ENCODE measurements at regions not wholly inside any gene's neighbourhood (a gene's known extent, or its start where the extent isn't known, plus 50 kb on each side); places are given as distances from the start of the nearest gene placed in this dataset.

GRCh38 chr14:22084393-22085281 lies 411.0 kb upstream of the OR4E1 start:
- Mint-ChIP-seq H3K27ac (ENCODE audit: unreplicated experiment) (no peak overlapping the region), H3K4me1 (ENCODE audit: unreplicated experiment) (no peaks in the 10 kb centered on the region), H3K36me3 (ENCODE audit: low read depth, unreplicated experiment) (no peaks in the 10 kb centered on the region), H3K9me3 (ENCODE audit: unreplicated experiment) (no peaks in the 10 kb centered on the region), H3K4me3 (ENCODE audit: unreplicated experiment) (no peak overlapping the region), H3K27me3 (ENCODE audit: unreplicated experiment) (no peaks in the 10 kb centered on the region)
- DNase-seq (ENCODE audit: low spot score), result peak; percentile 15
- TF ChIP-seq, protein P1, sequence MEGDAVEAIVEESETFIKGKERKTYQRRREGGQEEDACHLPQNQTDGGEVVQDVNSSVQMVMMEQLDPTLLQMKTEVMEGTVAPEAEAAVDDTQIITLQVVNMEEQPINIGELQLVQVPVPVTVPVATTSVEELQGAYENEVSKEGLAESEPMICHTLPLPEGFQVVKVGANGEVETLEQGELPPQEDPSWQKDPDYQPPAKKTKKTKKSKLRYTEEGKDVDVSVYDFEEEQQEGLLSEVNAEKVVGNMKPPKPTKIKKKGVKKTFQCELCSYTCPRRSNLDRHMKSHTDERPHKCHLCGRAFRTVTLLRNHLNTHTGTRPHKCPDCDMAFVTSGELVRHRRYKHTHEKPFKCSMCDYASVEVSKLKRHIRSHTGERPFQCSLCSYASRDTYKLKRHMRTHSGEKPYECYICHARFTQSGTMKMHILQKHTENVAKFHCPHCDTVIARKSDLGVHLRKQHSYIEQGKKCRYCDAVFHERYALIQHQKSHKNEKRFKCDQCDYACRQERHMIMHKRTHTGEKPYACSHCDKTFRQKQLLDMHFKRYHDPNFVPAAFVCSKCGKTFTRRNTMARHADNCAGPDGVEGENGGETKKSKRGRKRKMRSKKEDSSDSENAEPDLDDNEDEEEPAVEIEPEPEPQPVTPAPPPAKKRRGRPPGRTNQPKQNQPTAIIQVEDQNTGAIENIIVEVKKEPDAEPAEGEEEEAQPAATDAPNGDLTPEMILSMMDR (IDR thresholded peaks at IDR 0.05; ENCODE audit: unreplicated experiment), result peak; percentile 89

- no peak overlapping the region for H3K4me3 Mint-ChIP-seq (ENCODE audit: unreplicated experiment)
- TF ChIP-seq, protein P1 (IDR thresholded peaks at IDR 0.05; ENCODE audit: unreplicated experiment), result no peak
- no peaks in the 10 kb centered on the region for H3K4me1 Mint-ChIP-seq (ENCODE audit: unreplicated experiment)
- no peak for DNase-seq (ENCODE audit: low spot score)
- H3K27me3 Mint-ChIP-seq (ENCODE audit: unreplicated experiment), result no peaks in the 10 kb centered on the region
- no peak overlapping the region for H3K27ac Mint-ChIP-seq (ENCODE audit: unreplicated experiment)
- H3K36me3 Mint-ChIP-seq (ENCODE audit: low read depth, unreplicated experiment), result no peaks in the 10 kb centered on the region
- no peaks in the 10 kb centered on the region for H3K9me3 Mint-ChIP-seq (ENCODE audit: unreplicated experiment)
These were observed 407.7 kb upstream of the OR4E1 start for GRCh38 chr14:22081337-22081736.

DNA sequence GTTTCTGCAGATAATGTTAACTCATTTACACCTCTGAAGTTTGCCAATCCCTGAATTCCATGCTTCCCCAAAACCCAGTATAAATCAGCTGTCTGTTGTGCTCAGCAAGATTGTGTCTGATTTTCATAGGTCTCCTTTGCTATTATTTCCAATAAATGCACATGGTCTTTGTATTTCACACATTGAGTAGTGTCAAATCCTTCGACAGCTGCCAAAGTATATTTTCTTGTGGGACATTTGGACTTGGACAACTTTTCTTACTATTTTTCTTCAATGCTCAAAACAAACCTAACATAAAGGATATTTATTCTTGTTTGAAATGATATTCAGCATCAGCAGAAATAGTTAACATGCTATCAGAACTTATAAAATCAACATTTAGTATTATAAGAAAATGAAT lies 406.1 kb upstream of the OR4E1 start:
- Mint-ChIP-seq H3K4me1 (ENCODE audit: unreplicated experiment) (no peaks in the 10 kb centered on the region), H3K9me3 (ENCODE audit: unreplicated experiment) (no peaks in the 10 kb centered on the region), H3K27me3 (ENCODE audit: unreplicated experiment) (no peaks in the 10 kb centered on the region), H3K4me3 (ENCODE audit: unreplicated experiment) (no peak overlapping the region), H3K36me3 (ENCODE audit: low read depth, unreplicated experiment) (no peaks in the 10 kb centered on the region), H3K27ac (ENCODE audit: unreplicated experiment) (no peak overlapping the region)
- no peak for DNase-seq (ENCODE audit: low spot score)
- TF ChIP-seq, protein P1 (IDR thresholded peaks at IDR 0.05; ENCODE audit: unreplicated experiment), result no peak

DNA sequence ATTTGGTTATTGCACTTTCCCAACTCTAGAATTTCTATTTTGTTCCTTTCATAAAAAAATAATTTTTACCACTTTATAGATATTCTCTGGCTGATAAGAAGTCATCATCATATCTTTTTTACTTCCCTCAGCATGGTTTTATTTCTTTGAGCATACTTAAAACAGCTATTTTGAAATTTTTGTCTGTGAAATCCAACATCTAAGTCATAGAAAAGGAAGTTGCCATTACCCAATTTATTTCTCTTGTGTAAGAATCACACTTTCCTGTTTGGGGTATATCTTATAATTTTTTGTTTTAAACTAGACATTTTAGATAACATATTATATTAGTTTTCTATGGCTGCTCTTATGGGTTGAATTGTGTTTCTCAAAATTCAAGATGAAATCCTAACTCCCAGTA lies 400.2 kb upstream of the OR4E1 start:
- Mint-ChIP-seq H3K9me3 (ENCODE audit: unreplicated experiment) (no peaks in the 10 kb centered on the region), H3K4me3 (ENCODE audit: unreplicated experiment) (no peak overlapping the region), H3K27me3 (ENCODE audit: unreplicated experiment) (no peaks in the 10 kb centered on the region), H3K27ac (ENCODE audit: unreplicated experiment) (no peak overlapping the region), H3K36me3 (ENCODE audit: low read depth, unreplicated experiment) (no peaks in the 10 kb centered on the region), H3K4me1 (ENCODE audit: unreplicated experiment) (no peaks in the 10 kb centered on the region)
- no peak for DNase-seq (ENCODE audit: low spot score)
- TF ChIP-seq, protein P1 (IDR thresholded peaks at IDR 0.05; ENCODE audit: unreplicated experiment), result no peak

DNA sequence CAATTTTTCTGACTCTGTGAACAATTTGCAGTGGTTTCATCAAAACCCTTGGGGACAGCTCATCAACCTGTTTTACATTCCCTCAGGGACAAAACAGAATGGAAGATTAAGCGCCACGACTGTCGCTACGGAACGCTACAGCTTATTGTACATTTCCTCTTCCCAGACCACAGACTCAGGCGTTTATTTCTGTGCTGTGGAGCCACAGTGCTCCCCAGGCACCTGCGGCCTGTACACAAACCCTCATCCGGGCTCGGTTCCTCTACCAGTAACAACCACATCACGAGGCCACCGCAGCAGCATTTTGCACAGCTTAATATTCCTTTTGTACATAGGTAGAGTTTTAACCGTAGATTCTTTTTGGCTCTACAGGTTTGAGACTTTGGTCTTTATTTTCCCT lies 397.4 kb upstream of the OR4E1 start:
- TF ChIP-seq, protein P1 (IDR thresholded peaks at IDR 0.05; ENCODE audit: unreplicated experiment), result no peak
- Mint-ChIP-seq H3K4me1 (ENCODE audit: unreplicated experiment) (no peaks in the 10 kb centered on the region), H3K4me3 (ENCODE audit: unreplicated experiment) (no peak overlapping the region), H3K36me3 (ENCODE audit: low read depth, unreplicated experiment) (no peaks in the 10 kb centered on the region), H3K9me3 (ENCODE audit: unreplicated experiment) (no peaks in the 10 kb centered on the region), H3K27ac (ENCODE audit: unreplicated experiment) (no peak overlapping the region), H3K27me3 (ENCODE audit: unreplicated experiment) (no peaks in the 10 kb centered on the region)
- no peak for DNase-seq (ENCODE audit: low spot score)
